ENCODE measurements at regions not wholly inside any gene's neighbourhood (a gene's known extent, or its start where the extent isn't known, plus 50 kb on each side); places are given as distances from the start of the nearest gene placed in this dataset.
A peak's percentile ranks its signal among the peaks of the same experiment; 100 is the strongest.

DNA sequence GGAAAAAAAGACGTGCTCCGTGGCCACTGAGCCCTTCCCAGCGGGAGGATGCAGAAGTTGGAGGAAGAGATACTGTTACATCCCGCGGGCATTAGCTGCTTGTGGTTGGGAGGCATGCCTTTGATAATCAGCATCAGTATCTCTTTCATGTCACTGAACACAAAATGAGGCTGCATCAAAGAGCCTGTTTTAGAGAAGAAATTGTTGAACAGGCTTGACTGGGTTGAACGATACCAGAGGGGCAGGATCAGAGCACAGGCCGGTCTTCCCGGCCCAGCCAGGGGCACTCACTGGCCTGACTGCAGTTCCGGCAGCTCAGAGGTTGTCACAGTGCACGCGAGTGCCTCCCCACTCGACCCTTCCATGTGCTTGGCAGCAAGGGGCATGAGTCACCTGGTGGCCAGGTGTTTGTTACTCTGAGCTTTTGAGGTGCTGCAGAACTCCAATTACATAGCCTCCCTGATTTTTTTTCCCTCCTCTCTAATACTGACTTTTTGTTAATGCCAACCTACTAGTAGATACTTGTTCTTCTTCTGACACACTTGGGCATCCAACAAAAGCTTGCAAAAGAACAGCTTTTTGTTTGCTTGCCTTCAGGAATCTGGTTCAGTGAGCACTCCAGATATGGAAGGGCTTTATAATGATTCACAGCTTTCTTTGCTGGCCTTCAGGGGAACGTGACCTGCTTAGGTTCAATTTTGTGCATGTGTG is 121.6 kb downstream of the VAPA start:
- no peak for DNase-seq

DNA sequence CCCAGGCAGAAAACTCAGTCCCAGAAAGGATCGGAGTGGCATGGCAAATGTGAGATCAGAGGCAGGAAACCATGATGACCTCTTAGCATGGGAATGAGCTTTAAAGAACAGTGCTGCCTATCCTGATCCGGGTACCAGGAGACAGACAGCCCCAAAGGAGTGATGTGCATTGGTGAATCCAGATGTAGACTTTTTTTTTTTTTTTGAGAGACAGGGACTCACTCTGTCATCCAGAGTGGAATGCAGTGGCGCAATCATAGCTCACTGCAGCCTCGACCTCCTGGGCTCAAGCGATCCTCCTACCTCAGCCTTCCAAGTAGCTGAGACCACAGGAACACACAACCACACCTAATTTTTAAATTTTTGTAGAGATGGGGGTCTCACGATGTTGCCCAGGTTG is 122.7 kb downstream of the VAPA start:
- DNase-seq = no peak

DNA sequence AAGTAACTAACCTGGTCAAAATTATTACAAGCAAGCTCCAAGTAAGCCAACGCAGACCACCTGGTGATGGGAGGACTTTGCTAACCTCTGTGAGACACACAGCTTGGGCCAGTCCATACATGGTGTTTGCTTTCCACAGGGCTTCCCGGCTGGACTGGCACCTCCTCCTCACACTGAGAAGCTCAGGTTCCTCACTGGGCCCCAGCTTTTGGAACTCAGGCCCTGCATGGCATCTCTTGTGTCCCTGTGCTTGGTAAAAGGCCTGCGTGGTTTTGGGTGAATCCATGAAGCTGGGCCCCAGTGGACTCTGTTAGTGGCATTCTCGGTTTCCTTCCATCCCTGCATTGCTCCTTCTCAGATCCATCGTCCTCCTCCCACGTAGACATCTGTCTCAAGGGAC is 123.4 kb downstream of the VAPA start:
- DNase-seq = no peak

DNA sequence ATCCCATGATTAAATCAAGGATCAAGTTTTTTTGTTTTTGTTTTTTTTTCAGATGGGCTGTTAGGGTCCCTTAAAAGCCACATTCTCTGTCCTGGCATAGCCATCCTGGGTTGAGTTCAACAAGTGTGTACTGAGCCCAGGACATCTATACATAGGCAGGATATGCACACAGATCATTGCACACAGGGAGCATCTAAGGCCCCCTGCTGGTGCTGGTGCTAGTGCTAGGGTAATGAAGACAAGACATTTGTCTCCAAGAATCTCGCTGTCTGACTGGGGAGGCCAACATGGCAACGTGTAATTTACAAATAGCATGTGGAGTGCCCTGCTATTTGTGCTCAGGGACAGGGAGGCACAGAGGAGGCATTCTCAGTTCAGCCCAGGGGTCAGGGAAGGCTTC is 124.5 kb downstream of the VAPA start:
- no peak for DNase-seq

DNA sequence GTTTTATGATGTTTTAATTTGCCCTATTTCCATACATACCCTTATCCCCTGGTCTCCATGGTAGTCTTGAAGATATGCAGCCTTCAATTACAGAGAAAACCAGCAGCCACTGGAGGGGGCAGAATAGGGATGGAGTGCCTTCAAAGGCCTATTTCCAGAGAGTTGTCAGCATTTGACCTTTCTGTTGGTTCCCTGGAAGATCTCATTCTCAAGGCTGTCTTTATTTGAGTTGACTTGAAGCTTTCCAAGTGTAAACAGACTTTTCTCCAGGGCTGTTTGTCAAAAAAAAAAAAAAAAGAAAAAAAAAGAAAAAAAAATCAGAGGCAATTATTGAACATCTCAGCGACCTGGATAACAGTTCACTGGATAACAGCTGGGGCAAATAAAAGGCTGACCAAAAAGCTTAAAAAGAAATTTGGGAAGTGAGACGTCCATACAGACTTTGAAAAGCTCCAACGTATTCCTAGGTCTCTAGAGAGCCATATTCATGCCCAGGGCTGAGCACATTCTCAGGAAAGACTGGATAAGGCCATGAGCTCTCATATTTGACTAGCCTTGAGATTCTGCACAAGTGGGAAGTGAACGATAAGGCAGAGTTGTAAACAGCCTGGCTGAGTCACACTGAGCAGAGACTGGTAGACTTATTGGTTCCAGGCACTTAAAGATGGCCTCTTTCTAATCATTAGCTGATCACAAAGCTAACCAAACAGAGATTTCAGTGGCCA is 126.6 kb downstream of the VAPA start:
- no peak for DNase-seq

DNA sequence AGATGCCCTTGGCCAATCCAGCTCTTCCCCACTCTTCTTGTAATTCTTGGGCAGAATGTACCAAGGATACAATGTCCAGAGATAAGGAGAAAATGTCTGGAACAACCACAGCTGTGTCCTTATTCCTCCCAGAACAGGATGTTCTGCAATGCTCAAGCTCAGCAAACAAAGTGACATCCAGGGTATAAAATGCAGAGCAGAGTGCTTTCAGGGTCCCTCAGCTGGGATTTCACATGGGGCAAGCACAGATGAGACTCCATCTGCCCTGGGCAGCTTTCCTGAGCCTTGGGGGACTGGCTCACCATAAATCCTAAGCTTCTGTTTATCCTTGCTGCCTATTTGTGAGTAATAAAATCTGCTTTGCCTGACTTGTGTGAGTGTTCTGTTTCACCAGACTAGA is 127.4 kb downstream of the VAPA start:
- DNase-seq = no peak

DNA sequence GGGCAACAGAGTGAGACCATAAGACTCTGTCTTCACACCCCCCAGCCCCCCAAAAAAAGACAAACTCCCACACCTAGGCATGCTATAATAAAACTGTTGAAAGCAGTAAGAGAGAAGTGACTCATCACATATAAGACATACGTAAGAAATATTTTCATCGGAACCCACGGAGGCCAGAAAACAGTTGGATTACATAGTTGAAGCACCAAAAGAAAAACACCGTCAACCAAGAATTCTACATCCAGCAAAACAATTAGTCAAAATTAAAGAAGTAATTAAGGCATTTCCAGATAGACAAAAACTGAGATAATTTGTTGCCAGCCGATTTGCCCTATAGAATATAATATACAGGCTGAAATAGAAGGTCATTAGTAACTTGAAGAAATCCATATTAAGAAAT is 128.7 kb downstream of the VAPA start:
- no peak for DNase-seq

DNA sequence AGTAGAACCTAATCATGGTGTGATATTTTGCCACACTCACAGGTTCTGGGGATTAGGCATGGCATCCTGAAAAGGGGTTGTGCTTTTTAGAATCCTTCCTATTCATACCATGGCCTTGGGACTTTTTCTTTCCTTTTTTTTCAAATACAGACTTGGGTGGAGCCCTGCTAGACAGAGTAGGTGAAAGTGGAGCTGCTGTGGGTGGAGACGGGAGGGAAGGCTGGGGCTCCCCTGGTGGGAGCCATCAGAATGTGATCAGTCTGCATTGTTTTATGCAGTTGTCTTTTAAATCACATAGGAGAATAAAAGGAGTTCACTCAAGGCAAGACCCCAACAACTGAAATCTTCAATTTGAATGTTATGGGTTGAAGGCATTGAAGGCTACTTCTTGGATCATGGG is 130.2 kb downstream of the VAPA start:
- DNase-seq = no peak

DNA sequence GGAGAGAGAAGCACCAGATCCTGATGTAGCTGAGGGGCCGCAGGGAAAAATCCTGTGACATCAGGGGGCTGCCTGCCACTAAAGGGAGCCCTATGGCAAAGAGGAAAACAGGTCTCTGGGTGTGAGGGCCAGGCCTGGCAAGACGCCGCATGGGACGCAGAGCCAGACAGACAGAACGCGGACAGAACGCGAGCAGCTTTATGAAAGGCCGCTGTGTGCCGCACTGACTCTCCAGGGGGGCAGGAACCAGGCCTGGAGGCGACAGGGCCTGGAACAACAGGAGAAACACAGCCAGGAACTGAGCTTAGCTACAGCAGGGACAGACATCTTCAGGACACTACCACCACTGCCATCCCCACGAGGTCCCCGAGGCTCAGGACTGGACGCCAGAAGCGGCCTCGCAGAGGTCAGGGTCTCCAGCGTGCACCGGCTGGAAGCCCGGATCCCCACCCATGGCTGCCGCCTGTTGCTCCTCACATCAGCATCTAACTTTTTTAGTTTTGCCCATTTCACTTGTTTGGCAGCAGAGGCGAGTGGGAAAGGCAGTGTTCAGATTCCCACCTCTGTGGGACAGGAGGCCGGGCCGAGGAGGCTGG is 131.6 kb downstream of the VAPA start:
- no peak for DNase-seq

DNA sequence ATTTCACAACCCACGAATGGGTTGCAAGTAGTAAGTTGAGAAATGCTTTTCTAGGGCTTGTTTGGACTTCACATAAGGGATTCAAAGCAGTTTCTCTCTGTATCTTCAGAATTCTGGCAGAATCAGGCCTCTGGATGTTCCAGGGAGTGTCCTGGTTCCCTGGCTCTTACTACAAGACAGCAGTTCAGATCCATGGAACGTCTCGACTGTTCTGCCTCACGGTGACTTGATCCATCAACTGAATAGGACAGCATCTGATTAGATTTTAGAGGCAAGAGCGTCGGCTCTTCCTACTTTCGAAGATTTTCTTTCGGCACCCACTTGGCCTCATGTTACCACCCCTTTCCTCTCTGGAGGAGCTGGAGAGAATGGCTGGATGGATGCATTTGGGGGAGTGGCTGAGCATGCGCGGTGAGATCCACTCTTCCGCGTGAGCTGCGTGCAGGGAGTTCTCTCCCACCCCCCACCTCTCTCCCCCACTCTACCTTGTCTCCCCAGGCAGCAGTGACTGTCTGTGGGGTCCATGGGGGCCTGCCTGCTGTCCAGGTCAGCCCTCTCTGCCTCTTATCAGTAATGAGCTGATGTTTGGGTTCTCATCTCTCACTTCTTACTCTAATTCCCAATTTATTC is 132.5 kb downstream of the VAPA start:
- no peak for DNase-seq

DNA sequence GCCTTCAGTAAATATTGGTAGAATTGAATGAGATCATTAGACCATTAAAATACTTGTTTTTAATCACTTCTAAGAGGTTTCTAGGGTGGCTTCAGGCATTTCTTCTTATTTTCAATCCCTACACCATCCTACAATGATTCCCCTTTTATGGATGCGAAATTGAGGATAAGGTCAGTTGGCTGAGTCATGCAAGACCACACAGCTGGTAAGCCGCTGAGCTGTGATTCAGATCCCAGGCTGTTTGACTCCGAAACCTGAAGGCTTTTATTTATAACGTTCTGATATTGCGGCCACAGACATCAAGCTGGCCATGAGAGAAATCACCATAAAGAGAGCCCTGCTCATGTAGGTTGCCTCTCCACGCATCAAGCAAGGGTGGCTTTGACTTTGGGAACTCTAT is 133.4 kb downstream of the VAPA start:
- DNase-seq = no peak

DNA sequence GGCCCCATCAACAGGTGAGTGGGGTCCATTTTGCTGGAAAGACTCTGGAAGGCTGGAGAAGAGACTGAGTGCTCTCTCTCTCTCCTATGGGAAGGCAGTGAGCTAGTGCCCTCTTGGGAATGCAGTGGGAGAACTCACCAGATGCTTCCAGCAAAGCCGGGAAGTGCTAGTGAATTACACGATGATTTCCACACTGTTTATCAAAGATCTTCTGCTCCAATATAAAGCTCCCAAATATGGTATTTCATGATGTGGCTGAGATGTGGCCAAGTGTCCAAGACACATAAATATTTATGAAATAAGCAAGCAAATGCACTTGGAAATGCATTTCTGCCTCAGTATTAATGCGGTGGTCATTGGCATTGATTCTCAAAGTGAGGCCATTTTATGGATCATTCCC is 135.9 kb downstream of the VAPA start:
- no peak for DNase-seq

DNA sequence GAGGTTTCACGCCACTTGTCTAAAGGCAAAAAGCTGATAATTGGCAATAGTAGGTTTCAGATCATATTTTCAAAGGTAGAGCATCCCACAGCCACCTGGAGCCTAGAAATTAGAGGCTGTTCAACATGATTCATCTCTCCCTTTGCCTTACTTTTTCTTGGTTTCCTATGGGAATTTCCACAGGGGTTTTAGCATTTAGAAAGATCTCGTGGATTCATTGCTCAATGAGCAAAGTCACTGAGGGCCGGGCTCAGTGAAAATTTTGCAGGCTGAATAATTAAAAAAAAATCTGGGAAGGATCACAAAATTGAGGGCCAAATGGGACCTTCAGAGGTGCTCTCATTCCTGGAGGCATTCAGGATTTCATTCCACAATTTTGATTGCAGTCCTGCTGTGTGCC is 137.1 kb downstream of the VAPA start:
- no peak for DNase-seq

DNA sequence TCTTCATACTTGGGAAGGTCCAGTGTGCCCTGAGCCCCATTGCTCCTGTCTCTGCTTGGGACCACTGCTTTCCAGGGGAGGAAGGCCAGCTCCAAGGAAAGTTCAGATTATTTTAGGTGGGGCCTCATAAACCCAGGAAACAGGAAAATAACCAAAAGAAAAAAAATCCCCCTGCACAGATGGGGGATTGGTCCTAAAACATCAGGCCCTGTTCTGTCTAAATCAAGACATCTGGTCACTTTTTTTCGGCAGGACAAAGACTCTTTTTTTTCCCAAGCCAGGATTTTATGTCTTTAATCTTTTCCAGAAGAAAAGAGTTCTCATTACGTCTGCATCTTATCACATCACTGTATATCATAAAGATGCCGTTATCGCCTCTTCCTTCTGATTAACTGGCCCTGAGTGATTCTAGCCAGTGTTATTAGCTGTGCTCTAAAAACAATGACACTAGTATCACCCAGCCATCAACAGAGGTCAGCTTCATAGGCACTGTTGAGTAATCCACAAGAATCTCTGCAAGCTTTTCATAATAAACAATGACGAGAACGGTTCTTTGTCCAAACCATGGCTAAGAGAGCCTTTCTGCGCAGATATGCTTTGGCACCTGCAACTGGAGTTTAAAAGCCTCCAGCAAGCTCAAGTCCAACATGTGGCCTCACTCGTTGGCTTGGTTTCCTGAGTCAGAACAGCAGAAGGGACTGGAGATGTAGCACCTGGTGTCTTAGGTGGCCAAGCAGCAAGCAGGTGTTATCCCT is 138.2 kb downstream of the VAPA start:
- no peak for DNase-seq

DNA sequence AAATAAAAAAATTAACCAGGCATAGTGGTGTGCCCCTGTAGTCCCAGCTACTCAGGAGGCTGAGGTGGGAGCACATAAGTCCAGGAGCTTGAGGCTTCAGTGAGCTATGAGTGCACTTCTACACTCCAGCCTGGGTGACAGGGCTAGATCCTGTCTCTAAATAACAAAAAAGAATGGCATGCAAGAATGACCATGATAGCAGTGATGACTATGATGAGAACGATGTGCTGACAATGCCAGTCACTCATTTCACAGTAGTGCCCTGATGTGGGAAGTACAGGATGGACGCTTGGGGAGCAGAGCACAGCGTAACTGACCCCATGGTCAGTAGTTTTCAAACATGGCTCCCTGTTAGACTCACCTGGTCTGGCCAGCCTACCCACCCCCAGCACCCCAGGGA is 139.1 kb downstream of the VAPA start:
- DNase-seq = no peak

DNA sequence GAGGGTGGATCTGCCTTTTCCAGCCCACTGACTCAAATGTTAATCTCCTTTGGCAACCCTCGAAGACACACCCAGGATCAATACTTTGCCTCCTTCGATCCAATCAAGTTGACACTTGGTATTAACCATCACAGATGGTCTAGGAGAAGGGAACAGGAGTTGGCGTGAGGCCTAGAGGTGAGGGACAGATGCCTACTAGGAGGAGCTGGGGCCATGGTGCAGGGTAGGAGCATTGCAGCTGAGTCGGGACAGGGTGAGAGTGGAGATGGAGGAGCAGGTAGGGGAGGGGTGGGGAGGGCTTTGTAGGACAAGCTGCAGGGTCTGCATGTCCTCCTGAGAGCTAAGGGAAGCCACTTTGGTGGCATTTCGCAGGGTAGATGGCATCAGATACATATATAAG is 140.0 kb downstream of the VAPA start:
- DNase-seq = no peak

DNA sequence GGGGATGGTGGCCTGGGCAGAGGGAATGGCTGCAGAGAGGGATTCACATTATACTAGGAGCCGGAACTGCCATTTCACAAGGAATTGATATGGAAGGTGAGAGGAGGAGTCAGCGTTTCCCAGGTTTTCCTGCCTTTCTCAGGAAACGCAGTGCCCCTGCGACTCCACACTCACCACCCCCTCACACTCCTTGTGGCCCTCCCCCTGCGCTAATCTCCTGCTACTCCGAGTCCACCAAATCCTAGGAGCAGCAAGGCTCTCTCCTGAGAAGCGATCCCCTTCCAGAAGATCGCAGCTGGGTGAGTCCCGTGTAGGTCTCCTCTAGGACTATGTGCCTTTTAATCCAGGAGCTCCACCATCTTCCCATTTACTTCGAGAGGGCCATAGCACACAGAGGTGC is 140.6 kb downstream of the VAPA start:
- DNase-seq = no peak

DNA sequence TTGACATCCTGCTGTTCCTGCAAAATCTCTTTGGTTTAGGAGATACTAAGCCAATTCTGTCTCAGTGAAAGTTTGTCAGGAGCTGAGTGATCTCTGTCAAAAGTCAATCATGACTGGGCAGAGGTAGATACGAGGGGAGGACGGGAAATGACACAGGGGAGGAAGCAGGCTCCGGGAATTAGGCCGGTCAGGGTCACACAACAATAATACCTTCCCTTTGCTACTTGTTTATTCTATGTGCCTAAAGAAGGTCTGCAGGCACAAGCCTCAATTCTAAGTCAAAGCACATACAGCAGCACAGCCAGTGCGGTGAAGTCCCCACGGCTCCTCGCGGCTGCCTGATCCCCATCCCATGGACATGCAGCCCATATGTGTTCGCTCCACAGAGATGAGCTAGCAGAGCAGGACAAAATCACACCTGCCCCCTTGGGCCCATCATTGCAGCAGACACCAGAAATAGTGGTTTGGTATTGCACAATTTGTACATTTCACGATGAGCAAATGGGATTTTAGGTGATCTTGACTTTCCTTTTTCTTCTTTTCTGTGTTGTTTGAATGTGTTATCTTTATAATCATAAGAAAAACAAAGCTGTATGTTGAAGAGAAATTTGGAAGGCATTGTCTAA is 141.4 kb downstream of the VAPA start:
- no peak for DNase-seq

DNA sequence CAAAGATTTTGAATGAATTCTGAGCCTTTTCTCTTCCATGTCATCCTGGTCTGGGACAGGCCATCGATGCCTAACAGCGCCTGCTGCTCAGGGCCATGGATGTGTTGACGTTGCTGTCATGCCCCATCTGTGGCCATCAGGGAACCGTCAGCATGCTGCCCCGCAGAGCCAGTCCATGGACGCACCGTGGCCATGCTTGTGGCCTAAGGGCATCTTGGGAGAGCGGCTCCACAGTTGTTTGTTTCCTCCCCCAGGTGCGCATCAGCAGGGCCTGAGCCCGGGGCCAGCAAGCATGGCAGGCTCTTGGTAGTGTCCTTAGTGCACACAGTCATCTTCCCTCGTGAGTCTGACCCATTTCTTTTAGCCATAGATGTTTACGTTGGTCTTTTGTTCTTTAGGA is 142.7 kb downstream of the VAPA start:
- DNase-seq = no peak

DNA sequence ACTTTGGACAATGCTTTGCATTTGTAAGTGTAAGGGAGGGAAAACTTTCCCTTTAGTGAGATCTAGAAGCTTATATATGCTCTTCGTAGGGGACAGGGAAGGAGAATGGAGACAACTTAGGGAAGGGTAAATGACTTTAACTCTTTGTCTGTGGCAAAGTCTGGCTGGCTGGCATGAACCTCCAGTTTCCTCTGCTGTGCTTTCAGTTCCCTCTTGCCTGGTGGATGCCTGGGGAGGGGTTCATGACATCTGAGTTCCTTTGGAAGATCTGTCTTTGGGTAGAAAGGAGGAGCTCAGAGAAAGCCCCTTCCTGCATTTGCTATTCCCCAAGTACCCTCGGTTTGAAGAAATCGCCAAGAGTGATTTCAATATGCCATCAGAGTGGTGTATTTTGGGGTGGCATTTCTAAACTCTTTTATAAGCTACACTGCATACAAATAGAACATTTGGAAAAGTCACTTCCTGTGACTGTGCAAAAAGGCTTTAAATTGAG is 143.6 kb downstream of the VAPA start:
- peak; percentile 33 for DNase-seq

DNA sequence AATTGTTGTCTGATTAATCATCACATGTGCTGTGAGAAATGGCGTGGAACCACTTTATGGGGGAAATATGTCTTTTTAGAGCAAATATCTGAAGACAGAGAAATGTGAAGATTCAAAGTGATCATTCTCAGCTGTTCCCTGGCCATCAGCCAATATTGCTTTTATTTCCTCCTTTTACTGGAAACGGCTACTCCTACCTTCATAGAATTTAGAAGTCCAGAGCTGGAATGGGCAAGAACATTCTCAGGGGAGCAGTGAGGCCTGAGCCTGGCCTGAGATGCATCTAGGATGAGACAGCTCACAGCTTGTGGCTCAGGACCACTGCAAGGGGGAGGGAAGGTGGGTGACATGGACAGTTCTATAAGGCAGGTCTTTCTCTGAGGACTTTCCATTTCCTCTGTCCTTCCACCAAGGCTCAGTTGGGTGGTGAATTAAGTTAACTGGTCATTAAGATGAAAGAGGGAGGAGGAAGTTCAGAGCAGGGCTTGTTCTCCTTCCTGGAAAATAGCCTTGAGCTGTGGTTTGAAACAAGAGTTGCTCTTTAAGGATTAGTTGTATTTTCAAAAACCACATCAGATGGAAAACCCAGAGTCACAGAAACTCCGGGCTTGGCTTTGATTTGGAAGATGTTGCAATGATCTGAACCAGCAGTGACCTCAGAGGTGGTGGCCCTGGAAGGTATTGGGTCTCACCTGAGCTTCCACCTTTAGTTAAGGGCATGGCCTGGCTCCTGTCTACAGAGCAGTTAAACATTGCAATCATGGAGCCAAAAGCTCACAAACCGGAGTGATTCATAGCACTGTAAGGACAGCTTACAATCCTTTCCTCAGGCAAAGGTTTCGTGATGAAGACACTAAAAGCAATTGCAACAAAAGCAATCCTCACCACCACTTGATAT is 144.3 kb downstream of the VAPA start:
- peak; percentile 1 for DNase-seq
